Myocyte (in vitro differentiated cells): ENCODE measurements at regions not wholly inside any gene's neighbourhood (a gene's known extent, or its start where the extent isn't known, plus 50 kb on each side); places are given as distances from the start of the nearest gene placed in this dataset.
"Not testable (repeated sequence)": the region's sequence is repeated elsewhere in the genome, so short reads cannot be mapped to it uniquely, and the experiment has no call there.

Experiments used
- DNase-seq: peaks from one replicate; pipeline ENCODE4 v3.0.0-alpha.2; 2012; ENCODE audit warnings: low read depth

- DNase-seq, result no peak
Measured at GRCh38 chr6:130494729-130495128, 128.9 kb downstream of the TMEM200A start.

DNA sequence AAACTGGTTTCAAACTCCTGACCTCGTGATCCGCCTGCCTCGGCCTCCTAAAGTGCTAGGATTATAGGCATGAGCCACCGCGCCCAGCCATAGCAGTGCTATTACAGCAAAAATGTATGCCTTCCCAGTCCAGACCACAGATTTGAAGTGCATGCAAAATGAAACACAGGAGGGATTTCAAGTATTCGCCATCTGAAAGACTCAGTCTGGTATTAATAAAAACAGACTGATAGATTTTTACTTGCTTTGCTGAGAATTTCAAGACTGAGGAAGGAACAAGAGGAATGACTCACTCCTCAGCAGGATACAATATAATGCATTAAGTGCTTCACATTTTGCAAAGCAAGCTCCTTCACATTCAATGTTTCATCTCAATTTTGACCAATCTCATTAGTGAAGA lies 134.9 kb downstream of the TMEM200A start:
- no peak for DNase-seq

DNA sequence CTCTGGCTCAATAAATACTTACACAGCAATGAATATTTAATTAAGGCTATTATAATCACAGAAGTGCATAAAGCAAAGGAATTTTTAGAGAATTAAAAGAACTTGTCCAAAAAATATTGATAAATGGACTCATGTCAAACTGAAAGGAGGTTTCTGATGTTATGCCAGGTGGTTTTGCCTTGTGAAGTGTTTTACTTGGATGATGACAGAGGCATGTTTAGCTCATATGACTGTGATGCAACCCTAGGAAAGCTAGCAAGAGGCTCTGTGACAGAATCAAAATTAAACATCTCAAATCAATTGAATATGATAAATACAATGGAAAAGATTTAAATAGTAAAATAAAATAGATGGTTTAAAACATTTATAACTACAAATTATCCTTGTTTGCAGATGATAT lies 137.3 kb downstream of the TMEM200A start:
- no peak for DNase-seq

DNA sequence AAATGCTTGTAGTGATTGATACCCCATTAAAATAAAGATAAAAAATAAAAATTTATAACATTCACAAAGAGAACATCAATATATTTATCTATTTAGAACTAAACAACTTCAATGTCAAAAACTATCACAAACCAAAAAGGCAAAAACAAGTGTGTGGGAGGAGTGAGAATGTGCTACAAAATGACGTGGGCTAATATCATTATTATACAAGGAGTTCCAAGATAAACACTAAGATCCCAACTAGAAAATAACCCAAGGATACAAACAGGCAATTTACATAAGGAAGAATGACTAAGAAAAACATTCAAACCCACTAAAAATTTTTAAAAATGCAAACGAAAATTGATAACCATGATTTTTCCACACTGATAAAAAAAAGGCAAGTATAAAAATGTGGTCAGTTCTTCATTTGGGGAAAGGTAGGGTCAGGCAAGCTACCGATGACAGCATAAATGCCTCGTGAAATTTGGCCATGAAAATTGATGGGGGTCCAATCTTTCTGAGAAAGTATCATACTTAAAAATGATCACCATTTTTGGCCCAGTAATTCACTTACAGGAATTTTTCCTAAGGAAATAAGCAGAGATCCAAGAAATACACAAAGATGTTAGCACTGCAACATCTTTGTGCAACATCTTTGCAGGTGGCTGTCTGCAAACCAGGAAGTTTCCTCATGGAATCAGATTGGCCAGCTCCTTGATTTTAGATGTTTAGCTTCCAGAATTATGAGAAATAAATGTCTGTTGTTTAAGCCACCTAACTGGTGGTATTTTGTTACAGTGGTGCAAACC lies 140.2 kb downstream of the TMEM200A start:
- DNase-seq, result no peak

GRCh38 chr6:130507005-130507665 lies 141.3 kb downstream of the TMEM200A start:
- not testable (repeated sequence) for DNase-seq

DNA sequence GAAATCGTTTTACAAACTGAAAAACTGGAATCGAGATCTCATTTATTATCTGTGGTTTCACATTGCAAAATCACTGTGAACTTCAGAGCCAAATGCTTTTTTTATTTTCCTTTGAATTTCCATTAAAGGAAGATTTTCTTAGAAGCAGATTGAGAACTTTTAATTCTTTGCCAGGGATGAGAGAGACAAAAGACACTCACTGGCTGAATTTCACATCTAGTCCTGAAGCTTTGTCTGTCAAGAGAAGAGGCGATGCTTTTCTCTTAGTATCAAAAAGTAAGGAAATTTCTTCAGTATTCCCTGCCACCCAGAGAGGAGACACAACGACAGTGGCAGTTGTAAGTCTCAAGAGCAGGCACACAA lies 141.8 kb downstream of the TMEM200A start:
- no peak for DNase-seq

GRCh38 chr6:130513770-130514169 lies 148.0 kb downstream of the TMEM200A start:
- DNase-seq, result peak; percentile 70

DNA sequence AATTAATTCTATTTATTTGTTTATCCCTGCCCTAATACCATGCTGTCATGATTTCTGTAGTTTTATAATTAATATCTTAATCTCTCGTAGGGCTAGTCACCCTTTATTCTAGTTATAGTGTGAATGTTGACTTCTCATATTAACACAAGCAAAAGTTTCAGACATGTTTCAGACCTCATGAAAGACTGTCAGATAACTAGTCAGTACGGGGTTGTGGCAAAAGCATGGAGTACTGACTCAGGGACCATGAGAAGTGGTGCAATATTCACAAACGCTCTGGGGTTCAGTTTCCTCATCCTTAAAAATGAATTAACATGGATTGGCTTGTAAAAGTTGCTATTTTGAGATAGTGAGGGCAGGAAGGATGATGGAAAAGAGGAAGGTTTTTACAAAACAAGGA lies 148.9 kb downstream of the TMEM200A start:
- DNase-seq, result no peak

GRCh38 chr6:130515306-130515705 lies 149.5 kb downstream of the TMEM200A start:
- no peak for DNase-seq

- no peak for DNase-seq
Measured at GRCh38 chr6:130516604-130517003, 150.8 kb downstream of the TMEM200A start.

DNA sequence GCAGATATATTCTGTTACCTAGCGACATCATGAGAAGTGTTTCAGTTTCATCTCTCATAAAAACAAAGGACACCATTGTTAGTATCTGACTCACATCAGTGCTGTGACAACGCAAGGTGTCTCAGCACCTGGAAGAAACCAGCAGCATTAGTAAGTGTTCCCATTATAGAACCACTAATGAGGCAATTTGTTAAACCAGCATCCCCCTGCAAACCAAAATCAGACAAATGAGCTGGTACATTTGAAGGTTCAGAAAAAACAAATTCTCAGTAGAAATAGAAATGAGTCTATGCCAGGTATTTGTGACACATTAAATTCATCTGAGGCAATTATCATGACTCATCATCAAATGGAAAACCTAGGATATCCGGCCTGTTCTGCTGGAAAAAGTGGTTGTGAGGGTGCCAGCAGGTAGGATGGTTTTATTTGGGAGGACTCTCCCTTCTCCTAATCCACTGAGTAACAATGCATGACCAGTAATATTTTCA lies 151.7 kb downstream of the TMEM200A start:
- no peak for DNase-seq

DNA sequence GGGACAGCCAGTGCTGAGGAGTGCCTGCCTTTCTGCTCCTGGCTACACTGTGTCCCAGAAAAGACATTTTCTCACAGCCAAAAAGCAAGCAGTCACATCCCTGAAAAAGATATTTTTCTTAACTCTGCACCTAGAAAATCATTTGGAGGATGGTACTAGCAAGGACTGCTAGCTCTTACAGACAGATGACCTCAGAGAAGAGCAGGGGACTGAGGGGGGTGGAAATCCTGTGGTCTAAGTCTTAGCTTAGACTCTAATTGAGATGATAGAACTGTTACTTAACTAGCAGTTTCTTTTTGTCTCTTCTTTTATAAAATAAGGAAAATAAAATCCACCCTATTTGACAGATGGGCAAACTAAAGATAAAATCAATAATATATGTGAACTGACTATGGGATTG lies 152.8 kb downstream of the TMEM200A start:
- DNase-seq, result no peak

- no peak for DNase-seq
Measured at GRCh38 chr6:130520221-130520620, 154.4 kb downstream of the TMEM200A start.

DNA sequence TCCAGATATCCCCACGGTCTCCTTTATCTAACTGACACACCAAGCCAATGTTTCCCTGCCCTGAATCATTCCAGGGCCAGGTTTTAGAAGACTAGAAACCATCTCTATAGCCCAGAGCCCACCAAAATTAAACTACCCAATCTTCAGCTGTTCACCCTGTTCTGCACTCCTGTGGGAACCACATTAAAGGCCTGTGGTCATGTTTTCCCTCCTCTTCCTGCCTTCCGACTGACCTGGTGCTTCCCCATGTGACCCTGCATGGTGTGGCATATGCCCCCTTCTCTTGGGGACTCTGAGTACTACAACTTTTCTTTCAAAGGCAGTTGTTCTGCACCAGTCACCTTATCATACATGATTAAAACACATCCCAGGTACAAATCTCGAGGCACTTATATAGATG lies 155.0 kb downstream of the TMEM200A start:
- peak; percentile 34 for DNase-seq

DNA sequence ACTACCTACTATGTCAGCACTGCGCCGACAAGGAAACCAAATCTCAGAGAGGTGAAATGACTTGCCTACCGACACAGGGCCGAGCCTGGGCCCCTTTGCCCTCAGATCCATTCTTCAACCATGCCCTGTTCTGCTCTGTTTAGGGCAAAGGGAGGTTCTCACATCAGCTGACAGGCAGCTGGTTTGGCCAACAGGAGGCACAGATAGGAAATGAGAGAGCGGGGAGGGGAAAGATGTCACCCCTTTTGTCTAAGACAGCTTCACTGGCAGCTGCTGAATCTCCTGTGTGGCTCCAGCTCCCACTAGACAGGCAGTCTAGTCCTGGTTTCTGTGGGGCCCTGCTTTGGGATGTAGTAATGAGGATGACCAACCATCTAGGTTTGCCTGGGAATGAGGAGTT lies 158.7 kb downstream of the TMEM200A start:
- DNase-seq, result peak; percentile 42

DNA sequence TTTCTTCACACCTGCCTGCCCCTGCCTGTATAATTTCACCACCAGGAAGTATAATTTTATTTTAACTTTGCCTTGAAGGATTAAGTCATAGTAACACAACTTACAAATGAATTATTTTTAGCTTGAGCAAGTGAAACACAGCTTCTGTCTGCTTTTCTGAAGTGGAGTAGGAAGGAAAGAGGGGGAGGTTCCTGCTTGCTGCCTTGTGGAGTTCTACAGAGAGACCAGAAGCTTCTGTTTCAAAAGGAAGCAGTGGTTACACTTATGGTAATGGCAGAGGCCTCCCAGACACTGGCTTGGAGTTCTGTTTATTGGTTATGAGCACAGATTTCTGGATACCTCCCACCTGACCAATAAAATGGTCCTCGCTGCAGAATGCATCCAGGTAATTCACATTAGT lies 159.6 kb downstream of the TMEM200A start:
- DNase-seq, result no peak

DNA sequence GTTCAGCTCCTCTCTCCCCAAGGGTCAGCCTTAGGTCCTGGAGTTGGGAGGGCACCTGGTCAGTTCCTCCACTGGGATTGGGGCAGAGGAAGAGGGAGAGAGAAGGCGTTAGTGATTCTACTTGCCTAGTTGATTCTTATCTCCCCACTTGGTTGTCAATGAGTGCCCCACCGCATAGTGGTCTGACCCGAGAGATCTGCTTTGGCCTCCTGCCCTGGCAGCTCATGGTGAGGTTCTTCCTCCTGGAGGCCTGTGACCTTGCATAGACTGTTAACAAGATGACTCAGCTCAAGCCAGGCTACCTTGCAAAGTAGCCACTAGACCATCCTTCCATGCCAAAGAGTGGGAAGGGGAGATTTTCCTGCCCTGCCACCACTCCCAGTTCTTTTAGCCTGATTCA lies 160.6 kb downstream of the TMEM200A start:
- no peak for DNase-seq

DNA sequence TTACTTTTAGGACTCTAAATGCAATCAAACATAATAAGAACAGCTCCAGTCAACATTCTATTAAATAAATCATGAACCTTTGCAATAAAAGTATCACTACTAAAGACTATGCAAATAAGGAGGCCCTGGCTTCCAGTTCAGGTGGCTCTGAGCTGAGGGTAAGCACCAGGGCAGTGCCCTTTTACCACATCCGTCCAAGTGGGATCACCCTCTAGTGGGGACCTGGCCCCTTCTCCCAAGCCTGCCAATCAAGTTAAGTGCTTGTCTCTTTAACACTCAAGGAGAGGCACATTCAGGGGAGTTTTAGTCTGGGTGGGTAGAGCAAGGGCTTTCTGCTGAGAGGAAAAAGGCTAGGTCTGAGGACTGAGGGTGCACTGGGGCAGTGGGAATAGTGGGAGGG lies 161.4 kb downstream of the TMEM200A start:
- DNase-seq, result no peak

- DNase-seq, result no peak
Measured at GRCh38 chr6:130529569-130530149, 163.8 kb downstream of the TMEM200A start.

DNA sequence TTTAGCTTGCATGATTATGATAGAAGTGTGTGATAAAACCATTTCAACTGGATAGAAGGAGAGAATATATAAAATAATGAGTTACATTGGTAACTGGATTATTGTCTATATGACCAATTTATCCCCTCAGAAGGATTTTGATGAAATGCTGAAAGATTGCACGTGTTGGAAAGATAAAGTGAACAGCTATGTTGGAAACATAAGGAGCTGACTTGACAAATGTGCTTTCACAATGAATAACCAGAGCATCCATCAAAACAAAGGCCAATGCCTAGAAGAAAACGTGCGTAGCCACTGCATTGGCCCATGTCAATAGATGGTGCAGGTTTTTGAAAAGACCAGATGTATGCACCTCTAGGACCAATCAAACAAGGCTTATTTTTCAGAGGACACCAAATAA lies 168.8 kb downstream of the TMEM200A start:
- no peak for DNase-seq

- DNase-seq, result no peak
Measured at GRCh38 chr6:130535242-130535641, 169.4 kb downstream of the TMEM200A start.

DNA sequence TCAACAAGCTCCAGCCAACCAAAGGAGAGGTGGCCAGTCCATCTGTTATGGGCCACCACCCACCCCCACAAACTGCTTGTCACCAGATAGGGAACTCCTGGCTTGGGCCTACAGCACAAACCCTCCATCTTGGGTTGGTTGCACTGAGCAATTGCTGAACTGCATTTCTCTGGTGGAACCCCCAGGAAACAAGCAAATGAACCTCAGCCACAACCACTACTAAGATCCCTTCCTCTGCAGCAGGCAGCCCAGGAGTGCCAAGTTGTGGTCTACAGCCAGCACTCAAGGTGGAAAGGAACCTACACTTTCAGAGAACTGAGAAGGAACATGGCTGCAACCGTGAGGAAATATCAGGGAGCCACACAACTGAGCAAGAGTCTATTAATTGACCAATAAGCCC lies 171.6 kb downstream of the TMEM200A start:
- no peak for DNase-seq

- peak; percentile 65 for DNase-seq
Measured at GRCh38 chr6:130547723-130548122, 181.9 kb downstream of the TMEM200A start.
